Fibroblast of lung (primary cell): ENCODE measurements at regions not wholly inside any gene's neighbourhood (a gene's known extent, or its start where the extent isn't known, plus 50 kb on each side); places are given as distances from the start of the nearest gene placed in this dataset.

ENCODE experiments used
- EZH2 ChIP-seq: IDR thresholded peaks from 2 replicates; pipeline ENCODE4 v1.5.1; 2012; ENCODE audit warnings: low read length, control low read depth, mild to moderate bottlenecking; ENCODE audit errors: missing control alignments
- TF ChIP-seq, protein P1 (sequence below), 2 donors: IDR thresholded peaks in 1 of 2; conservative IDR thresholded peaks in 1 of 2; 1 replicate in 1 of 2; 2 replicates in 1 of 2; pipeline ENCODE4 v1.5.1; 2011 to 2012; ENCODE audit warnings: low read length in 2 of 2, control low read depth in 1 of 2, inconsistent platforms in 1 of 2, low read depth in 1 of 2, mild to moderate bottlenecking in 1 of 2

DNA sequence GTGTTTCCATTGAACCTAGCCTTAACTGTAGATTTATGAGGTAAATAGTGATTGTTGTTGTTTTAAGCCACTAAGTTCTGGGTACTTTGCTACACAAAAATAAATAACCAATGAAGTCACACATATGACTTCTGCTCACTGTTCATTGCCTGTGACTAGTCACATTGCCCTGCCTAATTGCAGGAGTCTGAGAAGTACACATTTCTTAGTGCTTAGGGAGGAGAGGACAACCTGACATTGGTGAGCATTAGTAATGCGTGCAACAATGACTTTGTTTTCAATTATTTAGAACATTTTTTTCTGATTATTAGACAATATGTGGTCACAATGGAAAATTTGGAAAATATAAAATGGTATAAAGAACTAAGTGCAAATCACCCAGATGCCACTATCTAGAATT lies 133.2 kb upstream of the DAZL start:
- TF ChIP-seq, protein P1, sequence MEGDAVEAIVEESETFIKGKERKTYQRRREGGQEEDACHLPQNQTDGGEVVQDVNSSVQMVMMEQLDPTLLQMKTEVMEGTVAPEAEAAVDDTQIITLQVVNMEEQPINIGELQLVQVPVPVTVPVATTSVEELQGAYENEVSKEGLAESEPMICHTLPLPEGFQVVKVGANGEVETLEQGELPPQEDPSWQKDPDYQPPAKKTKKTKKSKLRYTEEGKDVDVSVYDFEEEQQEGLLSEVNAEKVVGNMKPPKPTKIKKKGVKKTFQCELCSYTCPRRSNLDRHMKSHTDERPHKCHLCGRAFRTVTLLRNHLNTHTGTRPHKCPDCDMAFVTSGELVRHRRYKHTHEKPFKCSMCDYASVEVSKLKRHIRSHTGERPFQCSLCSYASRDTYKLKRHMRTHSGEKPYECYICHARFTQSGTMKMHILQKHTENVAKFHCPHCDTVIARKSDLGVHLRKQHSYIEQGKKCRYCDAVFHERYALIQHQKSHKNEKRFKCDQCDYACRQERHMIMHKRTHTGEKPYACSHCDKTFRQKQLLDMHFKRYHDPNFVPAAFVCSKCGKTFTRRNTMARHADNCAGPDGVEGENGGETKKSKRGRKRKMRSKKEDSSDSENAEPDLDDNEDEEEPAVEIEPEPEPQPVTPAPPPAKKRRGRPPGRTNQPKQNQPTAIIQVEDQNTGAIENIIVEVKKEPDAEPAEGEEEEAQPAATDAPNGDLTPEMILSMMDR (conservative IDR thresholded peaks at IDR 0.05 in 1 of 2, IDR thresholded peaks at IDR 0.05 in 1 of 2; ENCODE audit: low read depth in 1 of 2, low read length in 2 of 2), result no peak
- TF ChIP-seq EZH2, result no peak
